GM21526 (cell line): ENCODE measurements at regions not wholly inside any gene's neighbourhood (a gene's known extent, or its start where the extent isn't known, plus 50 kb on each side); places are given as distances from the start of the nearest gene placed in this dataset.
"Not testable (repeated sequence)": the region's sequence is repeated elsewhere in the genome, so short reads cannot be mapped to it uniquely, and the experiment has no call there.

ENCODE experiments used
- ATAC-seq: cut with Tn5 transposase; IDR thresholded peaks from one replicate; pipeline ENCODE4 v1.9.1; 2021; ENCODE audit warnings: moderate library complexity; ENCODE audit not compliant: unreplicated experiment, low FRiP score

- ATAC-seq: no peak
Measured at GRCh38 chr19:27806471-27807070, 1406.4 kb downstream of the UQCRFS1 start.

- ATAC-seq: no peak
Measured at GRCh38 chr19:27805848-27806247, 1407.1 kb downstream of the UQCRFS1 start.

GRCh38 chr19:27802293-27802692 is 1410.7 kb downstream of the UQCRFS1 start:
- ATAC-seq: not testable (repeated sequence)

GRCh38 chr19:27796540-27796939 is 1416.4 kb downstream of the UQCRFS1 start:
- no peak for ATAC-seq

GRCh38 chr19:27796073-27796472 is 1416.9 kb downstream of the UQCRFS1 start:
- no peak for ATAC-seq

- ATAC-seq: no peak
Measured at GRCh38 chr19:27795369-27795768, 1417.6 kb downstream of the UQCRFS1 start.

GRCh38 chr19:27794494-27795042 is 1418.4 kb downstream of the UQCRFS1 start:
- no peak for ATAC-seq

GRCh38 chr19:27793644-27794493 is 1419.1 kb downstream of the UQCRFS1 start:
- ATAC-seq: peak; percentile 93

GRCh38 chr19:27793128-27793643 is 1419.8 kb downstream of the UQCRFS1 start:
- ATAC-seq: peak; percentile 58

GRCh38 chr19:27792576-27793127 is 1420.3 kb downstream of the UQCRFS1 start:
- no peak for ATAC-seq

GRCh38 chr19:27780367-27781075 is 1432.4 kb downstream of the UQCRFS1 start:
- no peak for ATAC-seq

GRCh38 chr19:27779954-27780353 is 1433.0 kb downstream of the UQCRFS1 start:
- no peak for ATAC-seq

GRCh38 chr19:27777726-27778125 is 1435.2 kb downstream of the UQCRFS1 start:
- no peak for ATAC-seq

GRCh38 chr19:27777242-27777641 is 1435.7 kb downstream of the UQCRFS1 start:
- ATAC-seq: no peak

GRCh38 chr19:27776524-27776923 is 1436.4 kb downstream of the UQCRFS1 start:
- ATAC-seq: no peak

GRCh38 chr19:27776020-27776419 is 1436.9 kb downstream of the UQCRFS1 start:
- ATAC-seq: no peak

GRCh38 chr19:27775395-27775794 is 1437.6 kb downstream of the UQCRFS1 start:
- ATAC-seq: no peak

GRCh38 chr19:27774827-27775226 is 1438.1 kb downstream of the UQCRFS1 start:
- no peak for ATAC-seq

GRCh38 chr19:27774337-27774736 is 1438.6 kb downstream of the UQCRFS1 start:
- ATAC-seq: no peak

- no peak for ATAC-seq
Measured at GRCh38 chr19:27773318-27774094, 1439.4 kb downstream of the UQCRFS1 start.
